ENCODE measurements at regions not wholly inside any gene's neighbourhood (a gene's known extent, or its start where the extent isn't known, plus 50 kb on each side); places are given as distances from the start of the nearest gene placed in this dataset.
A peak's percentile ranks its signal among the peaks of the same experiment; 100 is the strongest.

DNA sequence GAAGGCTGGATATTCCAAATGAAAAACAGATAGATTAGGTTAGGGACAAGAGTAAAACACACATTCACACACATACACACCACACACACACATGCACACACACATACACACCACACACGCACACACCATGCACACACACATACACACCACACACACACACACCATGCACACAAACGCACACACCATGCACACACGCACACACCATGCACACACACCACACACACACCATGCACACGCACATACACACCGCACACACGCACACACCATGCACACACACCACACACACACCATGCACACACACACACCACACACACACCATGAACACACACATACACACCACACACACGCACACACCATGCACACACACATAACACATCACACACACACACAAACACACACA, 203.7 kb upstream of the ZFHX3 start:
- no peak overlapping the region for H3K4me3 ChIP-seq (ENCODE audit: low read depth, low read length)
- TF ChIP-seq, protein P1, sequence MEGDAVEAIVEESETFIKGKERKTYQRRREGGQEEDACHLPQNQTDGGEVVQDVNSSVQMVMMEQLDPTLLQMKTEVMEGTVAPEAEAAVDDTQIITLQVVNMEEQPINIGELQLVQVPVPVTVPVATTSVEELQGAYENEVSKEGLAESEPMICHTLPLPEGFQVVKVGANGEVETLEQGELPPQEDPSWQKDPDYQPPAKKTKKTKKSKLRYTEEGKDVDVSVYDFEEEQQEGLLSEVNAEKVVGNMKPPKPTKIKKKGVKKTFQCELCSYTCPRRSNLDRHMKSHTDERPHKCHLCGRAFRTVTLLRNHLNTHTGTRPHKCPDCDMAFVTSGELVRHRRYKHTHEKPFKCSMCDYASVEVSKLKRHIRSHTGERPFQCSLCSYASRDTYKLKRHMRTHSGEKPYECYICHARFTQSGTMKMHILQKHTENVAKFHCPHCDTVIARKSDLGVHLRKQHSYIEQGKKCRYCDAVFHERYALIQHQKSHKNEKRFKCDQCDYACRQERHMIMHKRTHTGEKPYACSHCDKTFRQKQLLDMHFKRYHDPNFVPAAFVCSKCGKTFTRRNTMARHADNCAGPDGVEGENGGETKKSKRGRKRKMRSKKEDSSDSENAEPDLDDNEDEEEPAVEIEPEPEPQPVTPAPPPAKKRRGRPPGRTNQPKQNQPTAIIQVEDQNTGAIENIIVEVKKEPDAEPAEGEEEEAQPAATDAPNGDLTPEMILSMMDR (IDR thresholded peaks at IDR 0.05; ENCODE audit: low read depth, low read length): no peak

DNA sequence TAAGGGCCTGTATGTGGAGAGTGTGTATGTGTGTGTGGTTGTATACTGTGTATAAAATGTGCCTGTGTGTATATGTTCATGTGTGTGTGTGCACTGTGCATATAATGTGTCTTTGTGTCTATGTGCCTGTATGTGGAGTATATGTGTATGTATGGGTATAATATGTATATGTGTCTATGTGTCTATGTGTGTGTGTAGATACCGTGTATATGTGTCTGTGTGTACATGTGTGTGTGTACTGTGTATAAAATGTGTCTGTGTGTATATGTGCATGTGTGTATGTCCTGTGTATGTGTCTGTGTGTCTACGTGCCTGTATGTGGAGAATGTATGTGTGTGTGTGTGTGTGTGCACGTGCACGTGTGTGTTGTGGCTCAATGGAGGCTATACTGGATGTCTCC, 200.4 kb upstream of the ZFHX3 start:
- H3K4me3 ChIP-seq (ENCODE audit: low read depth, low read length): no peak overlapping the region
- TF ChIP-seq, protein P1 (IDR thresholded peaks at IDR 0.05; ENCODE audit: low read depth, low read length): no peak

DNA sequence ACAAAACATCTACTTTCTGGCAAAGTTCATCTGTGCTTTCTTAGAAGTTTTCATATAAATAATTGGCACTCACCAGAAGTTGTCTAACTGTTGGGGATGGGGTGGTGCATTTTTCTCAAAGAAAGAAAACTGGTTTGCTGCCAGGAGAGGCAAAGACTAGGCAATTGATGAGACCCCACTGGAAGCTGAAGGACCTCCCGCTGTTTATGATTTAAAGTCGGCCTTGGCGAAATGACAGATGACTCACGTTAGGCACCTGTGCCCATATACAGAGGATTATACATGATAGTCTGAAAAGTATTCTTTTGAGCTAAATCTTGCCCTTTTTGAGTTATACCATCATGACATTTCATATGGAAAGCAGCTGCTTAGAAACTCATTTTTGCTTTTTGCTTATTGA, 193.0 kb upstream of the ZFHX3 start:
- H3K4me3 ChIP-seq (ENCODE audit: low read depth, low read length): no peak overlapping the region
- TF ChIP-seq, protein P1 (IDR thresholded peaks at IDR 0.05; ENCODE audit: low read depth, low read length): no peak

DNA sequence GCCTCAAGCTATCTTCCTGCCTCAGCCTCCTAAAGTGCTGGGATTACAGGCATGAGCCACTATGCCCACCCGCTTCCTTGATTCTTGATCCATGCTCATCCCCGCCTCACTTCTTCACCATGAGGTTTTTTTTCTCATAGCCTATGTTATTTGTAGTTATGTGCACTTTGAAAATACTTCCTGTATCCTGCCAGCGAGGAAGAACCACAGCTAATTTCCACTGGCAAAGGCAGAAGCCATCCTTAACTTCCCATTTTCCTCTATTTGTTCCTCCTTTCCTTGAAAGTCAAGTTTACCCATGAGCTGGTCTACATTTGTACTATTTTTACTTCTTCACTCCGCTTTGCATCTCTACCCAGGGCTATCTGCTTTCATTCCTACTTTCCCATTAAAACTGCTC, 189.7 kb upstream of the ZFHX3 start:
- TF ChIP-seq, protein P1 (IDR thresholded peaks at IDR 0.05; ENCODE audit: low read depth, low read length): no peak
- H3K4me3 ChIP-seq (ENCODE audit: low read depth, low read length): no peak overlapping the region

DNA sequence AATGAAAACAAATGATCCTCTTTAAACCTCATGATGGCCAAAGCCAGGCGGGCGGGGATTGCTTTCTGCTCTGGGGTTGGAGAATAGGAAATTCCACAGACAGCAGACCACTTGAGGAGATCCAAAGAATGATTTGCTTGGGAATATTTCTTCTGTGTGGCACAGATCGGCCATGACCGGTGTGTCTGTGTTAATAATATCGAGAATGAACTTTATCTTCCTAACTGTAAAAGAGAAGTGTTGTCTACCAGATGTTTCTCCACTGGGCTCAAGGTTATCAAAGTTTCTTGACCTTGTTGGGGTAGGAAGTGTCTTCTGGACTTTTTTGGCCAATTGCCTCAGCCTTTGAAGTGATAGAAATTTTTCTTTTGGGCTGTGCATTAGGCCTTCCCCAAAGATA, 186.6 kb upstream of the ZFHX3 start:
- TF ChIP-seq, protein P1 (IDR thresholded peaks at IDR 0.05; ENCODE audit: low read depth, low read length): no peak
- H3K4me3 ChIP-seq (ENCODE audit: low read depth, low read length): no peak overlapping the region

DNA sequence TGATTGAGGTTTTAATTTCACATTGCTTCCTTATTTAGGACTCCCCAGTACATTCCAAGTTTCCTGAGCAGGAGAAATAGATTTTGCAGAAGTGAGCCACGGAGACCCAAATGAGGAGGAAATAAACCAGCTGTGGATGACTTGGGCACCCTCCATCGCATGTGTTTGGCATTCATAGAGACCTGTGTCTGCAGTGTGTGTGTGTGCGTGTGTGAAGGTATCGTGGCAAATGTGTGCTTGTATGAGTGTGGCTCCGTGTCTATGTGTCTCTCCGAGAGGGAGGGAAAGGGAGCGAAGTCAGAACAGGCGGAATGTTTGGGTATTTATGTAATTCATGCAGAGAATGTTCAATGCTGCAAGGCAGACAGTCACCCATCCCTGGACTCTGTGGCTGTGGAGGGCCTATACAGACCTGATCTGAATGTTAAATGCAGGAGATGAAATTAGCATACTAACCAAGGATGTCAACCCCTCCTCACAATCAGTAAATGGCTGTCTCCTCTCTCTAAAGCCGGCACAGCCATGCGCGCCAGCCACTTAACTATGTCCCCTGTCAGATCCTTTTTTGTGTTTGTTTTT, 186.0 kb upstream of the ZFHX3 start:
- peak overlapping the region; percentile 1 for H3K4me3 ChIP-seq (ENCODE audit: low read depth, low read length)
- TF ChIP-seq, protein P1 (IDR thresholded peaks at IDR 0.05; ENCODE audit: low read depth, low read length): no peak

DNA sequence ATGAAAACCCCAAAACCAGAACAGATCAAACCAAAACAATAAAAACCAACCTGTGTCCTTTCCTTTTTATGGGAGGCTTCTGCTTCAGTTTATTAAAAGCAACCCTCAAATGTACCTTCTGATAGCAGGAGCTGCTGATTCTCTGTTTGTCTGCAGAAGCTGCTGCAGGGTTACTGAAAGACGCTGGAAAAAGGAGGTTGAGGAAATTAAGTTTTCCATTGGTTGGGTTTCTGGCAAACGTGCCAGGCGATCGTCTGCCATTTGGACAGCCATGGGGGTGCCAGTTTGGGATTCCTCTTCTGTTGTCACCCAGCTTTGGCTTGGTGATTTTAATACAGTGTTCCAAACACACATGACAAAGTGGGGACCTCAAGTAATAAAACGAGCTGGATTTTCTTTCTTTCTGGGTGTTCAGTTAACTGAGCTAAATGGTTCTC, 185.4 kb upstream of the ZFHX3 start:
- TF ChIP-seq, protein P1 (IDR thresholded peaks at IDR 0.05; ENCODE audit: low read depth, low read length): no peak
- peak overlapping the region; percentile 59 for H3K4me3 ChIP-seq (ENCODE audit: low read depth, low read length)

Data from WI38 (cell line).